ENCODE measurements at regions not wholly inside any gene's neighbourhood (a gene's known extent, or its start where the extent isn't known, plus 50 kb on each side); places are given as distances from the start of the nearest gene placed in this dataset.

GRCh38 chr5:6059137-6059800, 319.1 kb downstream of the MED10 start:
- DNase-seq = no peak

DNA sequence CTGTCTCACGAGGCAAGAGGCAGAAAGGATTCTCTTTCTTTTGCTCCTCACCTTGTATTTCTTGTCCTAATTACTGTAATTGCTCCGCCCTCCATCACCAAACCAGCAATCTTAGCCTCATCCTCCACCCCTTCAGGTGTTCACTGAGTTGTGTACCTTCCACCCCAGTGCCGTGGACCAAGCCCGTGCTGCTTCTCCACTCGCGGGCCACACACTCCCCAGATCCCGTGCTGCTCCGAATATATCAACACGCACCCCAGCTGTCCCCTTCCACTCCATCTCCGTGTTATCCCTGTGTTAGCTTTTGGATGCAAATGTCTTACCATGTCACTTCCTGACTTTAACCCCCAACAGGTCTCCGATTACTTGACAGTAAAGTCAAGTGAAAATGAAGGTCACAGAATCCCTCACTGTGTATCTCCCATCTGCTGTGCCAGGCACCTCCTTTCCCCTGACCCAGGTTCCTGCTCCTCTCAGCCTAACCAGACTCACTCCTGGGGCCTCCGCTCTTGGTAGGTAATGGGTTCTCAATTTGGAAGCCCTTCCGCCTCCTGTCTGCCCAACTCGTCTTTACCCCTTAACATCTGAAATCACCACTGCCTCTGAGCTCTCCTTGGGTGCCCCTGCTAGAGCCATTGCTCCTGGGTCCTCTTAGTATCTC, 320.2 kb downstream of the MED10 start:
- no peak for DNase-seq

GRCh38 chr5:6056280-6056679, 322.1 kb downstream of the MED10 start:
- no peak for DNase-seq

DNA sequence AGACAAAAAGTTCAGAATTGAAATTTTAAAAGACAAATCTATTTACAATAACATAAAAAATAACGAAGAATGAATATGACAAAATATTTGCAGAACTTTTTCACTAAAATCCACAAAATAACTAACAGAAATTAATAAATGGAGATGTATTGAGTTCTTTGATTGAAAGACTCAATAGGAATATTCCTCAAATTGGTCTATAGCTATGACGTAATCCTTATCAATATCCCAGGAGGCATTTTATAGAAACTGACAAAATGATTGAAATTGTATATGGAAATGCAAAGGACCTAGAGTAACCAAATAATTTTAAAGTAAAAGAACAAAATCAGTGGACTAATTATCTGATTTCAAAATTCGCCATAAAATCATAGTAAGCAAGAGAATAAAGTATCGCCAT, 328.7 kb downstream of the MED10 start:
- DNase-seq = no peak

DNA sequence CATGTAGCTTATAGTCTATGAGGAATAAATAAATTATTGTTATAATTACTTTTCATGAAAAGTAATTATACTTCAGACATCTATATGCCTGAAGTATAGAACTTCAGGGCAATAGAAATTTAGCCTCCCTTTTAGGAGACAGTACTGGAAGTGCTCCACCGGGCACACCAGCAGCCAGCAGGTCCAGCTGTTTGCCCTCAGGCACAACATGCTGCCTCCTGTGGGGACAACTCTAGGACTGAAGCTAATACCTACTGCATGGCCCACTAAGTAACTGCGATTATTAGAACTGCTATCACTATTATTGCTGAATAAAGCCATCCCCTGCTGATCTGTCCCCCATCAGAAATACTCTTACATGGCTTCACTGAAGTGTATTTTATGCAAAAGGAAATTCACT, 329.6 kb downstream of the MED10 start:
- no peak for DNase-seq

DNA sequence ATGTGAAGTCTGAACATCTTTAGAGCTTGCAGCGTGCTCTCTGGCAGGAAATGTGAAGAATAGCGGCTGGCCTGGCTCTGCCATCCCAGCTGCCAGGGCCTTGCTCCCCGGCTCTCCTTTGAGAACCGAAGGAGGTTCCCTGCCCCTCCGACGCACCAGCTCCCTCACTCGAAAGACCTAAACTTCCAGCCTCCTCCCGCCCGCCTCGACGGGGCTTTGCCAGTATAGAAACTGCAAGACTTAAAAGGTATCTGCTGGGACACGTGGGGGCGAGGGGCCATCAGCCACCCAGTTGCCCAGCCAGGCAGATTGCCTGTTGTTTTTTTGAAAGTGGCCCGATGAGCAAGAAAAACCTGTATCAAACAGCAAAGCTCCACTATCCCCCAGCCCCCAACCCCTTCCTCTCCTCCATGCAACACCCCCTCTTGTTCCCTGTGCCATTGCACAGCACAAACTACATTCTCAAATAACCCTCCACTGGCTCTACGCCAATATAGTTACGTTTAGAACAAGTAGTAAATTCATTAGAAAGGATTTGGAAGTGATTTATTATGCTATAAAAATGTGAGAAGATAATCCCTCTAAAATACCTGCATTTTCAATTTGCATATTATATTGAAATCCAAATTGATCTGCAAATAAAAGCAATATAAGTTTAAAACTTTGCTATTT, 331.9 kb downstream of the MED10 start:
- DNase-seq = no peak

DNA sequence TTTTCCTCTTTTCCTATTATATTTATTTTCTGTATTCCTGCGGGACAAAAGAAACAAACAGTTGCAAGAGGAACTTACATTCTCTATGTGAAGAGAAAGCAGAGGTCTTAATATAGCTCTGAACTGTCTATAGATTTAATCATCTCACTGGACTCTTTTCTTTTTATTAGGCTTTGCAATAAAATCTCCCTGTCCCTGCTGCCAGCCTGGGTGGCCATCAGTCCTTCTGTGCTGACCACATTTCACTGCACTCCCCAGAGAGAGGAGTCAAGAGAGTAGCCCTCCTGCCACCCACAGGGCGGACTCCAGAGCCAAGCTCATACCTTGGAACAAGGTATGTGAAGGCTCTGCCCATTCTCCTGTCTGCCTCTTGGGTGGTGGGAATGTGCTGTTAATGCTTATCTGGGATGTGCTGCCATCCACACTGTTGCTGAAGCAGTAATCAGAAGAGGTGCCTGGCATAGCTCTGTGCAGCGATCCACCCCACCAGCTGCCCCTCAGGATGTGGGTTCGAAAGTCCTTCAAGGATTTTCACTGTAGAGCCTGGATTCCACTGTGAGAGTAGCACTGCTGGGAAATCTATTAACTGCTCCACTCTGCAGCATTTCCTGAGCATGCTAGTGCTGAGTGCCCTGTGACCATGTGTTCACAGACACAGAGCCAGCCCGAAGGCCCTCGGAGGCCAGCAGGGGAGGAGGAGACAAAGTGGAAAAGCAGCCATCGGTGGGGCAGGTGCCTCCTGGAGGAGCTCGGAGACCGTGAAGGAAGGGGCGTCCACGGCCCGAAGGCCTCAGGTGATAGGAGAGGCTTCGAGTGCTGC, 334.6 kb downstream of the MED10 start:
- no peak for DNase-seq

DNA sequence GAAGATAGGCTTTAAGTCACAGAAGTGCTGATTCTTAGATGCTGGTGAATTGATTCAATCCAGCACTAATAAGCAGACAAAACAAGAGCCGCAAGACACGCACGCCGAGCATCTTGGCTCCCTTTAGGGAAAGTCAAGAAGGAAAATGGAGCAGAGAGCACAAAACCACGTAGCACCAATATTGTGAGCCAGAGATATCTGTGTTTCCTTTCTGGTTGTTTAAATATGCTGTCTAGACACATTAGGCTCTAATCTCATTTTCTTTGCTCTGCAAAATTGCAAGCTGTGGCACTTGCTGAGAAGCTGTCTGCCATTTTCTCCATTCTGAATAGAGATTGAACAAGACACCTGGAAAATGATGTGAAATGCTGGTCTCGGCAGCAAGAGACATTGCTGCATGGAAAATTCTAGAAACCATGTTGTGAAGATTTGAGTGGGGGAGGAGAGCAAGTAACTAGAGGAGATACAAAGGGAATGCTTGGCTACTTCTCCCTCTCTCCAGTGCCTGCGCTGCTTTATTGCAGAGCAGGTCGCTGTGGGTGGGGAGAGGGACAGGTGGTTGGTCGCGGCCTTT, 336.3 kb downstream of the MED10 start:
- no peak for DNase-seq

DNA sequence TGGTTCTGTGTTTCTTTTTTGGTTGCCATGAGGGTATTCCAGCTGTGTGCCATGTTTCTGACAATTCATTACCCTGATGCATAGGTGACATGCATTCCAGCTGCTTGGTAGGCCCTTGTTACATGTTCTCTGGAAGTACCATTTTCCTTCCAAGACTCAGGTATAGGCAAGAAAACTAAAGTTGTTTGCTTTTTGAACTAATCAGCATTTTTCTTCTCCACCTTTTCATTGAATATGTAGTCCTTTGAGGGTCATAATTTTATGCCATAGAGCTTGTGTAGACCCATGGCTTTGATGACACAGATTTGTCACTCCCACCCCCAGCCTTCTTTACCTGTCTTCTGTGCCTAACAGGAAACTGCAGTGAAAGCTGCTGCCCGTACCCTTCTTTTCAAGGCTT, 339.2 kb downstream of the MED10 start:
- no peak for DNase-seq

DNA sequence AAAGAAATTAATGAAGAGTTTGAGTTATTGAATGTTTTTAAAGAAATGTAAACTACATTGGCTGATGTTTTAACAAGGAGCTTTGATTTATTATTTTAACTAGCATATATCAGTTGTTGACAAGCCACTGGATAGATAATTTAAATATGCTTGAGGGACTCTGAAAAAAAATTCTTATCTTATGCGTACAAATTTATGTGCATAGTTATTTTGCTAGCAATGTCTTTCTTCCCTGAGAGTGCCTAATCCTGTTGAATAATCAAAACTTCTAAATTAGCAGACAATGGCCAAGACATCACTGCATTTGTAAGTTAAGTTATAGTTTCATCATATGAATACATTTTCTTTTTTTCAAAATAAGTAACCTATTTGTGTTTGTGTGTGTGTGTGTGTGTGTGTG, 342.3 kb downstream of the MED10 start:
- no peak for DNase-seq

DNA sequence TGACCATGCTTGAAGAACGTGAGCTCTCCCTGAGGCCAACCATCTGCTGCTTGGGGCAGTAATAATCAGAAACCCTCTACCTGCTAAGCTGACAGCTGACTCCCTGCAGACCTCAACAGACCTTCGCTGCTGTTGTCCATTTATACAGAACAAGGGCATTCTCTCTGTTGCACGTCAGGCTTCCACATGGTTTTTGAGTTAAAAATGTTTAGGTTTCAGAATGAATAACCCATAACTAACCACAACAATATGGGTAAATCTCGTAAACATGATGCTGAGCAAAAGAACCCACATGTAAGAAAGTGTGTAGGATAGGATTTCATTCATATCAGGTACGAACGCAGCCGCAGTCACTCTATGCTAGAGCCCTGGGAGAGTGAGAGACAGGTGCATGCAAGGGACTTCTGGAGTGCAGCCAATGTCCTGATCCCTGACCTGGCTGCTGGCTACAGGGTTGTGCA, 348.5 kb downstream of the MED10 start:
- no peak for DNase-seq

GRCh38 chr5:6026766-6027406, 351.5 kb downstream of the MED10 start:
- DNase-seq = no peak

GRCh38 chr5:6019612-6020011, 358.7 kb downstream of the MED10 start:
- DNase-seq = no peak

DNA sequence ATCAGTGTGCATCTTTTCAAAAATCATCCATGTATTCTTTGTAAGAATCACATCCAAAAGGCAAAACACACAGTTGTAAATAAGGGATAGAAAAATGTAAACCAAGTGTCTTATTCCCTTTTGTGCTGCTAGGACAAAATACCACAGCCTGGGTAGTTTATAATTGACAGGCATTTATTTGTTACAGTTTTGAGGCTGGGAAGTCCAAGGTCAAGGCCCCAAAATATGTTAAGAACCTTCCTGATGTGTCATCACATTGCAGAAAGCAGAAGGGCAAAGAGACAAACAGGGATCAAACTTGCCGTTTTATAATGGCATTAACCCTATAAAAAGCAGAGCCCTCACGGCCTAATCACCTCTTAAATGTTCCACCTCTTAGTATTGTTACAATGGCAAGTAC, 364.8 kb downstream of the MED10 start:
- DNase-seq = no peak

DNA sequence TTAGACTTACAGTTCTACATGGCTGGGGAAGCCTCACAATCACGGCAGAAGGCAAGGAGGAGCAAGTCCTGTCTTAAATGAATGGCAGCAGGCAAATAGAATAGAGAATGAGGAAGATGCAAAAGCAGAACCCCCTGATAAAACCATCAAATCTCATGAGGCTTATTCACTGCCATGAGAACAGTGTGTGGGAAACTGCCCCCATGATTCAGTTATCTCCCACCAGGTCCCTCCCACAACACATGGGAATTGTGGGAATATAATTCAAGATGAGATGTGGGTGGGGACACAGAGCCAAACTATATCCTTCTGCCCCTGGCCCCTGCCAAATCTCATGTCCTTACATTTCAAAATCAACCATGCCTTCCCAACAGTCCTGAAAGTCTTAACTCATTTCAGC, 367.1 kb downstream of the MED10 start:
- no peak for DNase-seq

- DNase-seq = no peak
These were observed 371.5 kb downstream of the MED10 start for GRCh38 chr5:6006838-6007314.

GRCh38 chr5:6003040-6003825, 375.1 kb downstream of the MED10 start:
- DNase-seq = no peak

DNA sequence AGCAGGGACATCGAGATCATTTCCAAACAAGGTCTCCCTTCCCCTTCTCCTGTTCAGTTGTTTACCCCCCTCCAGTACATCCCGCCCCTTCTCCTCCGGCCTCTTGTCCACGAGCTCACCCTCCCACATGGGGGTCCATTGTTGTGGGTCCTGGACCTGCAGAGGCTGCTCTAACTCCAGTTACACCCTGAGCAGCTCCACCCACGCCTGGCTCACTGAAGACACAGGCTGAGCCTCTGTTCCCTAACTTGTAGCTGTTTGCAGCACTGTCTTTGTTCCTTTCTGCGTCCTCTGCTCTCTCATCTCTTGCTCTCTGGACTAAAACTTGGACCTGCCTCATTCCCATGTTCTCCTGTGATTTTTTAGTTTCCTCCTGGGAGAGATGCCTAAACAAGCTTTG, 377.5 kb downstream of the MED10 start:
- DNase-seq = no peak

DNA sequence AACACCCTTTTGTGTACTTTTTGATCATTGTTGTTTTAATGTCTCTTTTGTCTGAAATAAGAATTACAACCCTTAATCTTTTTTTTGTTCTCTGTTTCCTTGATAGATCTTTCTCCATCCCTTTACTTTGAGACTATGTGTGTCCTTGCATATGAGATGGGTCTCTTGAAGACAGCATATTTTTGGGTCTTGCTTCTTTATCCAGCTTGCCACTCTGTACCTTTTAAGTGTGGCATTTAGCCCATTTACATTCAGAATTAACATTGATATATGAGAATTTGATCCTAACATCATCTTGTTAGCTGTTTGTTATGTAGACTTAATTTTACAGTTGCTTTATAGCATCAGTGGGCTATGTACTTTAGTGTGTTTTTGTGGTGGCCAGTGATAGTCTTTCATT, 382.5 kb downstream of the MED10 start:
- no peak for DNase-seq

DNA sequence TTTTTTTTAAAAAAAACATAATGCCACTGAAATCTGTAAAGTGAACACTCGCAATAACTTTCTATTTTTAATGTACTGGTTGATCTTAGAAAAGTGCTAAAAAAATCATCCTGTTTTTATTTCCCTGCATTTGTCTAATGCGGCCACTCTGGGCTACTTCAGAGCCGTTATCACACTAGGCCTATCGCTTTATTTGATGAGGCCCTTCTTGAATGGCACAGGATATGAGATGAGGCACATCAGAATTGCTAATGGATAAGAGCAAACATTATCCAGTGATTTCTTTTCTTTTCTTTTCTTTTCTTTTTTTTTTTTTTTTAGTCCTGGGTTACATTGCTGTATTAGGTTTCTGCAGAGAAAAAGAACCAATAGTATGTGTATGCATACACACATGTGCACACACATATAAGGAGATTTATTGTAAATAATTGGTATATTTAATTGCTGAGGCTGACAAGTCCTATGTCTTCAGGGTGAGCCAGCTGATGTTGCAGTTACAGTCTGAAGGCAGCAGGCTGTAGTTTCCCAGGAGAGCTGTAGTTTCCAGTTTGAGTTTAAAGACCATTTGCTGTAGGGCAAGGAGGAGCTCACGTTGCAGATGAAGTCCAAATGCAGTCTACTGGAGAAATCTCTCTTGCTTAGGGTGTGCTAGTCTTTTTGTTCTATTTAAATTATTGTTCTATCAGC, 391.7 kb downstream of the MED10 start:
- DNase-seq = no peak

- DNase-seq = no peak
These were observed 393.0 kb downstream of the MED10 start for GRCh38 chr5:5985332-5985731.

Data from NCI-H1694 treated with DMSO at 0.1 percent for 48 hours (cell line).